NCI-H524 treated with DMSO at 0.1 percent for 48 hours (cell line): ENCODE measurements at regions not wholly inside any gene's neighbourhood (a gene's known extent, or its start where the extent isn't known, plus 50 kb on each side); places are given as distances from the start of the nearest gene placed in this dataset.
"Not testable (repeated sequence)": the region's sequence is repeated elsewhere in the genome, so short reads cannot be mapped to it uniquely, and the experiment has no call there.

ENCODE experiments used
- DNase-seq: peaks from one replicate; lab custom pipeline; 2025; lab: John Stamatoyannopoulos, UW

- DNase-seq, result no peak
Observed at GRCh38 chr12:131312793-131313545, 359.3 kb downstream of the ADGRD1 start.

- no peak for DNase-seq
Observed at GRCh38 chr12:131313635-131314034, 359.9 kb downstream of the ADGRD1 start.

GRCh38 chr12:131314524-131315090 lies 360.9 kb downstream of the ADGRD1 start:
- no peak for DNase-seq

- DNase-seq, result no peak
Observed at GRCh38 chr12:131315601-131316000, 361.9 kb downstream of the ADGRD1 start.

DNA sequence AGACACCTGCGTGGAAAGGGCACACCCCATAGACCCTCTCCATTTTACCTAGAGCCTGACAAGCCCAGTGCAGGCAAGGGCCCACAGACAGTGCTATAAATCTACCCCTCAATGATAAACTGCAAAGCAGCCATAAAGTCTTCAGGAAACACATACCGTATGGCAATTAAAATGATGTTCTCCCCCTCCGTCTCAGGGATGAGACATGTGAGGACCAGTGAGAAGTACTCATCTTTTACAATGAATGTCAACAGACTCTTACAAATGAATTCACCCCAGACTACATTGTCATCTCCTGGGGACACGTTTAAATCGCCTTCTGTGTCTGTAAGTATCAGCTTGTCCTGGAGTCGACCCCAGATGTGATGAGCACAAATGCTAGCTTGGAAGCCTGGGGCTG lies 362.7 kb downstream of the ADGRD1 start:
- no peak for DNase-seq

DNA sequence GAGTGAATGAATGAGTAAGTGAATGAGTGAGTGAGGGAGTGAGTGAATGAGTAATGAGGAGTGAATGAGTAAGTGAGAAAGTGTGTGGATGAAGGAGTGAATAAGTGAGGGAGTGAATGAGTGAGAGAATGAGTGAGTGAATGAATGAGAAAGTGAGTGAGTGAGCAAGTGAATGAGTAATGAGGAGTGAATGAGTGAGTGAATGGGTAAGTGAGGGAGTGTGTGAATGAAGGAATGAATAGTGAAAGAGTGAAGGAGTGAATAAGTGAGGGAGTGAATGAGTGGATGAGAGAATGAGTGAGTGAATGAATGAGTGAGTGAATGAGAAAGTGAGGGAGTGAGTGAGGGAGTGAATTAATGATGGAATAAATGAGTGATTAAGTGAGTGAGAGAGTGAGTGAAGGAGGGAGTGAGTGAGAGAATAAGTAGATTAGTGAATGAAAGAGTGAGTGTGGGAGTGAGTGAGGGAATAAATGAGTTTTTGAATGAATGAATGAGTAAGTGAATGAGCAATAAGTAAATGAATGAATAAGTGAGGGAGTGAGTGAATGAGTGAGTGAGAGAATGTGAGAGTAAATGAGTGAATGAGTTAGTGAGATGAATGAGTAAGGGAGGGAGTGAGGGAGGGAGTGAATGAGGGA lies 364.5 kb downstream of the ADGRD1 start:
- DNase-seq, result no peak

DNA sequence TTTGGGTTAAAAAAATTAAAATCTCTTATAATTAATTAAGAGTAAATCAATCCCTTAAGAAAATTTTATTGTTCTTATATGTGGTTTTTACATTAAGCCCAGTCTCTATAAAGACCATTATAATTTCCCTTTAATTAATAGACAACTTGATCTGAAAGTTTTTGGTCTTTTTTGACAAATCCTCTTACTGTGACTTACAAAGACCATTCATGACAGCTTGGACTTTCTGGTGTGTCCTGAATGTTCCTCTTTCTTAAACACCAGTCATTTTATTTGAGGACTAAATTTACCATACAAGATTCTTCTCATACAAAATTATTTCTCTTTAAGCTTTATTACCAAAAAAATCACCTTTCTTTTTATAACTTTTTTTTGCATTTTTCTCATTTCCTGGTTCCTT lies 368.3 kb downstream of the ADGRD1 start:
- DNase-seq, result no peak

DNA sequence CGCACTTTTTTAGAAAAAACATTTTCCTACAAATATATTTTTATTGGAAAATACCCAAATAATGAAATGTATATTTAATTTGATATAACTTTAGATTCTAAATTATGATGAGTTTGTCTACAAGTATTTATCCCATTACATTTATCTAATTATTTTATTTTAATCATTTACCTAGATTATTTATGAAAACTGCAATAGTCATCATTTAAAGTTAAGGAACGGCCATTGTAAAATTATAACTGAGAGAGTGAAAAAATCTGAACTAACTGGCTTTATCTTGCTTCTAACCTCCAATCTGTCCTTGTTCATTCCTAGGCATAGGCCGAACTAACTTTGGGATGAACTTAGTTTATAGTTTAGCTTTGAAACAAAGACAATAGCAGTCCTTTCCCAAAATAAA lies 368.8 kb downstream of the ADGRD1 start:
- DNase-seq, result not testable (repeated sequence)

DNA sequence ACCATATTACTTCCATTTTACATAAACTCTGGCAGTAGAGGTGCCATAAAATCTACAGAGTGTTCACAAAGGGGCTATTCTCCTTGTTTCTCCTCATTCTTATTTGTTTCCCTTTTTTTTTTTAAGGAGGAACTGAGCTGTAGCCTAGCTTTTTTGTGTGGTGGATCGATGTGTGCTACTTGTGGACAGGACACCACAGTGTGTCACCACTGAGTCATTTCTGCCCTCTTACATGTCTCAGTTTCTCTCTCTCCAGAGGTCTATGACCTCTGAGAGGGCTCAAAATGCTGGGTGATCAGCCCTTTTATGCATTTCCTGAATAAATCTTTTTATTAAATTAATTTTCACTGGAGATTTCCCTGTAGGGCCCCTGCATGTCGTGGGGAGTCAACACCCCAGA lies 370.2 kb downstream of the ADGRD1 start:
- no peak for DNase-seq

- no peak for DNase-seq
Observed at GRCh38 chr12:131327521-131328488, 374.1 kb downstream of the ADGRD1 start.

- DNase-seq, result not testable (repeated sequence)
Observed at GRCh38 chr12:131328861-131329845, 375.4 kb downstream of the ADGRD1 start.

DNA sequence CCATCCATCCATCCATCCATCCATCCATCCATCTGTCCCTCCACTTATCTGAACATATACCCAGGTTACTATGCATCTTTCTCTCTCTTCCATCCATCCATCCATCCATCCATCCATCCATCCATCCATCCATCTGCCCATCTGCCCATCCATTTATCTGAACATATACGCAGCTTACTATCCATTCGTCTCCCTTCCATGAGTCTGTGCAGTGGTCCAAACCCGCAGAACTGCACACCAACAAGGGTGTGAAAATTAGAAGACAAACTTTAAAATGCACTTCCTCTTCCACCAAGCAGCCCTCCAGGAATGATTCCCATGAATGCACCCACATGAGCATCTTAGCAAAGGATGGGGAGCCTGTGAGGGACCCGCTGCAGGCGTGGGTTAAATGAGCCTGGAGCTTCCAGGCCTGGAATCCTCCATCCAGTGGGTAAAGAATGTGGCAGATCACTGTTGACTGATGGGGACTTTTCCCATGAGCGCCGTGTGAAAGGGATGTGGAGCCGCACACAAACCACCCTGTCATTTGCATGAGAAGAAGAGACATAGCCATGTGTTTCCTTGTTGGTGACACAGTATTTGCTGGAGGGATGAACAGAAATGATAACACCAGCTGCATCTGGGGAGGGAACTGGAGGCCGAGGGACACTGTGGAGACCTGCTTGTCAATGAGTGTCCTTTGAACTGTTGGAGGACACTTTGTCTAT lies 376.6 kb downstream of the ADGRD1 start:
- no peak for DNase-seq

GRCh38 chr12:131331148-131331750 lies 377.5 kb downstream of the ADGRD1 start:
- no peak for DNase-seq

DNA sequence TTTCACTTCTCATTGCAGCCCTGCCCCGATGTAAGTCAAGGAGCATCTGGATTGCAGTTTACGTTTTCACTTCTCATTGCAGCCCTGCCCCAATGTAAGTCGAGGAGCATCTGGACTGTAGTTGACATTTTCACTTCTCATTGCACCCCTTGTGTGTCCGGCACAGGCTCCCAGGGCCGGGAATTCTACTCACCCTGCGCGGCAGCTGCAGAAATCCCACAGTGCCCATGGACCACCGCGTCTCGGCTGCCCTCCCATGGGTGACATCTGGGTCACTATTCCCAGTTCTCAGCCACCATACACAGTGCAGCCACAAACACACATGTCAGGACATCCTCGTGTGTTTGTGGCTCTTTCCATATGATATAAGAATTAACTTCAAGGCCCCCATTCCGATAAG lies 378.5 kb downstream of the ADGRD1 start:
- DNase-seq, result no peak

- DNase-seq, result no peak
Observed at GRCh38 chr12:131333136-131333535, 377.8 kb upstream of the SFSWAP start.

DNA sequence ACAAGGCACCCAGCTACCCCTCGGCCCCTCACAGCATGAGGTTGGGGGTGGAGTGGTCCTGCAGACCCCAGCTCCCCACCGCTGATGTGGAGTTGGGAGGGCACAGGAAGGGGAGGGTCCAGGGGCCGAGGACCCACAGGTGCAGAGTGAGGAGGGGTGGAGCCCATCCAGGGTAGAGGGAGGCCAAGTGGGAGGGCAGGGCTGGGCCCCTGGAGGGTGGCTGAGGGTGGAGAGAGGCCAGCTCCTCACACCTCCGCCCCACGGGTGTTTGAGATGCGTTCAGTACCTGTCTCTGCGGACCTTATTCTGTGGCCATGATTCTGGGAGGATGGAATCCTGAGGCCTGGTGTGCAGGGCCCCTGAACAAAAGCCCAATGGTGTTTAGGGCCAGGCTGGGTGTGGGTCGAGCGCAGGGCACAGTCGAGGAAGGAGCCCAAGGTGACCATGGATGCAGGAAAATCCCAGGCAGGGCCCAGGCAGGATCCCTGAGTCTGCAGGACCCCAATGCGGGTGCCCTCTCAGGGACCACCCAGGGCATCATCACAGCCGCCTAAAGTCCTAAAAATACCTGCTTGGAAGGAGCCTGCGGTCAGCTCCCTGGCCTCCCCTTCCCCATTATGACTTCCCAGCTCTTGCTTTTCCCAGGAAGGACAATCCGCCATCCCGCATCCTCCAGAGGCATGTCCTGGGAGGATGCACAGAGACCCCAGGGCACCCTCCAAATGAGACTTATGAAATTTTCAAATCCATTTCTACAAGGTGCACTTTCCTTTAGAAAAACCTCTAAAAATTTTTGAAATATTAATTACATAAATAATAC lies 377.1 kb upstream of the SFSWAP start:
- DNase-seq, result no peak

DNA sequence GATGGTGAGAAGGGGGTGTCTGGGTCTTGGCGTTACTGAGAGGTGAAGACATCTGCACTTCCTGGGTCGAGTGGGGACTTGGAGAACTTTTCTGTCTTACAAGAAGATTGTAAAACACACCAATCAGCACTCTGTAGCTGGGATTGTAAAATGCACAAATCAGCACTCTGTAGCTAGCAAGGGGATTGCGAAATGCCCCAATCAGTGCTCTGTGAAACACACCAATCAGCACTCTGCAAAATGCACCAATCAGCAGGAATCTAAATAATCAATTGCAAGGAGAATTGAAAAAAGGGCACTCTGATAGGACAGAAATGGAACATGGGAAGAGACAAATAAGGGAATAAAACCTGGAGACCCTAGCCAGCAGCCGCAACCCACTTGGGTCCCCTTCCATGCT lies 376.1 kb upstream of the SFSWAP start:
- no peak for DNase-seq

GRCh38 chr12:131335456-131335855 lies 375.4 kb upstream of the SFSWAP start:
- DNase-seq, result no peak

- not testable (repeated sequence) for DNase-seq
Observed at GRCh38 chr12:131337861-131338260, 373.0 kb upstream of the SFSWAP start.
